HG02943 (cell line): ENCODE measurements at regions not wholly inside any gene's neighbourhood (a gene's known extent, or its start where the extent isn't known, plus 50 kb on each side); places are given as distances from the start of the nearest gene placed in this dataset.

ENCODE experiments used
- ATAC-seq: cut with Tn5 transposase; IDR thresholded peaks from one replicate; pipeline ENCODE4 v1.9.1; 2021; ENCODE audit warnings: mild to moderate bottlenecking, low read depth, moderate library complexity; ENCODE audit not compliant: unreplicated experiment

DNA sequence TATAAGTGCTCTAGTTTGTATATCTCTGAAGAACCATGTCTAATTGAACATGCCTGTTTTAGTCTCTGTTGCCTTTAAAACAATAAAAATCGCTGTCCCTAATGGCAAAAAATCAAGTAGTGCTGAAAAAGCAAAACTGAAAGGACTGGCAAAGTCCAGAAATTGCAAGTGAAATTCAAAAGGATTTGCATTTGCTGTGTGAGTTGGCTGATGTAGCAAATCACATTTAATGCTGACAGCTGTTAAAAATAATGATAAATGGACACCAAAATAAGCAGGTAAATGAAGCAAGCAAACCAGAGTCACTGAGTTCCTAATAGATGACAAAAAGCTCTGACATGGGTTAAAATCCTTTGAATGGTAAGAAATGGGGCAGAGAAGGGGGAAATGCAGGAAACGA lies 874.1 kb downstream of the GRM8 start:
- peak; percentile 60 for ATAC-seq

DNA sequence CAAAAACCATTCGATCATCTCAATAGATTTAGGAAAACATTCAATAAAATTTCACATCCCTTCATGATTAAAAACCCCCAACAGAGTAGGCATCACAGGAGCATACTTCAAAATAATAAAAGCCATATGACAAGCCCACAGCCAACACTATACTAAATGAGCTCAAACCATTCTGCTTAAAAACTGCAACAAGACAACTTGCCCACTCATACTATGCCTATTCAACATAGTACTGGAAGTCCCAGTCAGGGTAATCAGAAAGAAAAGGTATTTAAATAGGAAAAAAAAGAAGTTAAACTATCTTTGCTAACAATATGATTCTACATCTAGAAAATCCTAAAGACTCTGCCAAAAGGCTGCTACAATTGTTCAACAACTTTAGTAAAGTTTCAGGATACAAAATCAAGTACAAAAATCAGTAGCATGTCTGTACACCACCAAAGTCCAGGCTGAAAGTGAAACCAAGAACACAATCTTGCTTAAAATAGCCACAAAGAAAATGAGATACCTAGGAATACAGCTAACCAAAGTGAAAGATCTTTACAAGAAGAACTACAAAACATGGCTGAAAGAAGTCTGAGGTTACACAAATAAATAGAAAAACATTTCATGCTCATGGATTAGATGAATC lies 882.6 kb downstream of the GRM8 start:
- ATAC-seq: no peak

DNA sequence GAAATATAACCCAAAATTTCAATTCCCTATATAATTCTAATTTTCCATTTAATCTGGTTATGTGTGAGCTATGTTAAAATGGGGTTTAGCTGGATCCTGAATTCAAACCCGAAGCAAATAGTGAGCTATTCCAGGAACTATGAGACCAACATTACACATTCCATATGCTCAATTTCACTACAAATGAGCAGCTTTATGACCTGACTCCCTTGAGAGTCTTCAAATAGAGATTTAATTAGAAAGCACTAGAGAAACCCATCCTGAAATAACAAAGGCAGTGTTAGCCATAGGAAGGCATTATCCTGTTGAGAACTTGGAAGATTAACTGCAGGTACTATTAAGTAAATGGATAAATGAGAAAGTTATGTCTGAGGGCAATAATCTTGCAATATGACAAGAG lies 890.0 kb downstream of the GRM8 start:
- no peak for ATAC-seq

- ATAC-seq: no peak
These were observed 891.6 kb downstream of the GRM8 start for GRCh38 chr7:126361183-126361582.

GRCh38 chr7:126339813-126340212 lies 912.9 kb downstream of the GRM8 start:
- no peak for ATAC-seq

GRCh38 chr7:126305671-126306070 lies 947.1 kb downstream of the GRM8 start:
- ATAC-seq: no peak

DNA sequence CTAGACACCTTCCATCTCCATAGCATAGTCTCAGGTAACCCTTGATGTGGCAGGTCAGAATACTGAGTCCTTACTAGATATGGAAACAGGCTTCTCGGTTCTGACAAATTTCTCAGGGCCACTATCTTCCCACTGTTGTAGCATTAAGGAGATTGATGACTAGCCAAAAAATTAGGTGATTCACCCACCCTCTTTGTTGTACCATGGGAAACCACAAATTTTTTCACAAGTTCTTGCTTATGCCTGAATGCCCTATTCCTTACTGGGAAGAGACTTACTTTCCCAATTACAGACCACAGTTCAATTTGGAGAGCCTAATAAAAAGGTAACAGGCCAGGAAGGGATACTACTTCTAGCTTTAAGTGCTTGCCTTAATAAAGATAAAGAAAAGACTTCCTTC lies 948.8 kb downstream of the GRM8 start:
- no peak for ATAC-seq

DNA sequence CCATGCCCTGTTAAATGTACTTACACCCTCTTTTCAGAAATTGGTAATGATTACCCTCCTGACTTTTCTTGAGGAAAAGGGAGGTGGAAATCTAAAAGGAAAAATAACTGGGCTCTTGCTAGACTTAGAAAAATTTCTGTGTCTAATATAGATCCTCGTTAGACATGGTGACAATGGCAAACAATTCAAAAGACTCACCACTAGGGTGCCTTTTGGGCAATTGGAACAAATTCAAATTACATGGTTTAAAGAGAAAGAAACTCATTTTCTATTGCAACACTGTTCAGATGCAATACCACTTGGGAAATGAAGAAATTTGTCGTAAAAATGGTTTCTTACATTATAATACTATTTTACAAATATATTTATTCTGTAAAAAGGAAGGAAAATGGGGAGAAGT lies 950.1 kb downstream of the GRM8 start:
- no peak for ATAC-seq

DNA sequence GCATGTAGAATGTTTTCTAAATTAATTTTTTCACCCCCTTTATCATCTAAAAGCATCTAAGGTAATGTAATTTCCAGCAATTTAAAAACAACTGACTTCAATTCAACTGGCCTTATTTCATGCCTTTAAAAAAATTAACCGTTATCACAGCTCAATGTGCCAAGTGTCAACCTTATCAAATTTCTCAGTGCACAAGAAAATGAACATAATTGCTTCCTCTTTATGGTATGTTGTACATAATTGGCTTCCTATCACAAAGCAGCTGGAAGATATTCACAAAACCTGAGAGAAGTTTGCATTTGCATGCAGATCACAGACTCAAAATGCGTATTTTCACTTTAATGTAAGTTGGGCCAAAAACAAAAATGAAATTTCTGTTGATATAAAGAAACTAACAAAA lies 966.4 kb downstream of the GRM8 start:
- no peak for ATAC-seq

DNA sequence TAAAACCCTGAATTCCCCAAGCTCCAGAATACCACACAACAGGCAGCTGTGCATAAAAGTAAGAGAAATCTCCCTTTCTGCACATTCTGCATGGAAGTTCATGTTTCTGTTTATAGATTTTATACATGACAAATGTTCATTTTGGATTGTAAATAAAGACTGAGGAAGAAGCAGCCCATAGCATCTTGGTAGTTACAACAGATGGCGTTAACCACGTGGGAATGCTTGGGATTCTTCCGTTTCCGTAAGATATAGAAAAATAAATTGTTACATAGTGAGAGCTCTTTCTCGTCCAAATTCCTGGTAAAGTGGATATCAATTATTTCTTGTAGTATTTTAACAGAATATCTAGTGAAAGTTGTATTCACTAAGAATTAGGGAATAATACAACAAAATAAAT lies 1016.5 kb downstream of the GRM8 start:
- no peak for ATAC-seq

GRCh38 chr7:126228356-126229061 lies 1024.2 kb downstream of the GRM8 start:
- ATAC-seq: no peak

DNA sequence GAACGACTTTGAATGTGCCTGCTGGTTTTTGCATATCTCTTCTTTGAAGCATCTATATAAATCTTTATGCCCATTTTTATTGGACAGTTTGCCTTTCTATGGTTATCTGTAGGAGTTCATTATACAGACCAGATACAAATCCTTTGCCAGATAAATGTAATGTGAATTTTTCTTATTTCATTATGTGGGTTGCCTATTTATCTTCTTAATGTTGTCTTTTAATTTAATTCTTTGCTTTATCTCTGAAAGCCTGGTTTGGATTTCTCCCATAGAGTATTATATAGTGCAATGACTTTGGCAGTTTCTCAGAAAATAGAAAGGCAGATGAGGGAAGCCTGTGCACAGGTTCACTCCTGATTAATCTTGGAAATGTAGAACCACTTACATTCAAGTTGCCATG lies 1025.1 kb downstream of the GRM8 start:
- ATAC-seq: no peak

DNA sequence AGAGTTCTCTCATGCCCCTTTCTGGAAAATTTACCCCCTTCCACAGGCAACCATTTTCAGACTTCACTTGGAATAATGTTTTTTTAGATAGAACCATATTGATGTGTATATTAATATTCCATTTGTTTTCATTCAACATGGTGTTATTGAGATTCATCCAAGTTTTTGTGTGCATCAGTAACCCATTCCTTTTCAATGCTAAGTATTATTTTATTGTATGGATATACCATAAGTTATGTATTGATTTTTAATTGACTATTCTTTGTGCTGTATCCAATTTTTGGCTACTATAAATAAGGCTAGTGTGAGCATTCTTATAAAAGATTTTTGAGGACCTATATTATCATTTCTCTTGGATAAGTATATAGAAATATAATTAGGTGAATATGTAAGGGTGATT lies 1025.7 kb downstream of the GRM8 start:
- ATAC-seq: no peak

DNA sequence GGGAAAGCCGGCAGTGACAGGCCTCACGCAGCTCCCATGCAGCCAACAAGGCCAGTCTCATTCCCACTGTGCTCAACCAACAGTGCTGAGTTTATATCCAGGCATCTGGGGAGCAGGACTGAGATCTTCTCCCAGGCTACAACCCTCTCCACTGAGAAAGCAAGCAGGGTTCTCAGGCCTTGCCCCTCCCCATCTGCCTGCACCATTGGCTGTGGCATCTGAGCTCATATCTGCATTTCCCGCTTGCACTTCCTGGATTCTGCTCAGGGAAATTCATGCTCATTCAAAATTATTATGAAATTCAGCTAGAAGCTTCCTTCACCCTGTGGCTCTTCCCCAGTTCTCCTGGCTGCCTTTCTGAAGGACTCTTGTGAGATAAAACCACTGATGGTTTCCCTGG lies 1029.0 kb downstream of the GRM8 start:
- ATAC-seq: no peak

DNA sequence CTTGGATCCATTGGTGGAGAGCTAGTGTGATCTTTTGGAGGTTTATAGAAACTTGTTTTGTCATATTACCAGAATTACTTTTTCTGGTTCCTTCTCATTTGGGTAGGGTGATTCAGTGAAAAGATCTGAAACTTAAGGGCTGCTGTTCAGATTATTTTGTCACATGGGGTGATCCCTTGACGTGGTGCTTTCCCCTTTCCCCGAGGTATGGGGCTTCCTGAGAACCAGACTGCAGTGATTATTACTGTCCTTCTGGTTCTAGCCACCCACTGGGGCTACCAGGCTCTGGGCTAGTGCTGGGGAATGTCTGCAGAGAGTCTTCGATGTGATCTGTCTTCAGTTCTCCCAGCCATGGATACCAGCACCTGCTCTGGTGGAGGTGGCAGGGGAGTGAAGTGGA lies 1030.0 kb downstream of the GRM8 start:
- no peak for ATAC-seq

- no peak for ATAC-seq
These were observed 1037.0 kb downstream of the GRM8 start for GRCh38 chr7:126215785-126216184.

- ATAC-seq: no peak
These were observed 1038.9 kb downstream of the GRM8 start for GRCh38 chr7:126213876-126214275.

DNA sequence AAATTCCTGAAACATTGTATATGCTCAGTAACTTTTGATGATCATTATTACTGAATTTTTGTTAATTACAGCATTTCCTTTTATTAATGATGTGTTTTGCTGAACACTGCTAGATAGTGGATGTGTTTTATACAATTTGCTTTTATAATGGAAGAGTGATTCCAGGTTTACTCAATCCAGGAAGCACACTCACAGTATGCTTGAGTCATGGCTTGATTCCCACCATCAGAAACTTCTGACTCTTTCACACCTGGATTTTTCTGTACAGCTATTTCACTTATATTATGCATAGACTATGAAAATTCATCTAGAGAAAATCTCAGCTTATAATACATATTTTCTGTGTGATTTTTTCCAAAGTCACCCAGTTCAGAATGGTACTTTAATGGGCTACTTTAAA lies 1040.9 kb downstream of the GRM8 start:
- ATAC-seq: no peak

DNA sequence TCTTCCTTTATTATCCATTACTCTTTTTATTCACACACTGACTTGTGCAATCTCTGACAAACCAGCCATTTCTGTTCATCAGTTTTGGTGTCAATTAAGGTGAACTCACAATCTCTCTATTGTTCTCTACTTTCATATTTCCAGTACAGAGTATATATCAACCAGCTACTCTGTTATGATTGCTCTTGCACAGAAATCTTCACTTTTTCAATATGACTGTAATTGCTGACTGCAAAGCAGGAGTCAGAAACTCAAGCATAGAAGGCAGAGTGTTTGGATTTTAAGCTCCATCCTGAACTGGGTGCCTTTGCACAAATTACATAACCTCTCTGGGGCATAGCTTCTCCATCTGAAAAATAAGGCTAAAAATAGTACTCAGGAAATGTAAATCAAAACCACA lies 1042.0 kb downstream of the GRM8 start:
- no peak for ATAC-seq

GRCh38 chr7:126203185-126203584 lies 1049.6 kb downstream of the GRM8 start:
- no peak for ATAC-seq

- no peak for ATAC-seq
These were observed 1050.6 kb downstream of the GRM8 start for GRCh38 chr7:126202177-126202576.

GRCh38 chr7:126185959-126186580 lies 1066.7 kb downstream of the GRM8 start:
- ATAC-seq: no peak
